Dendritic cell treated with granulocyte-macrophage colony-stimulating factor and Interleukin-4, amounts not matched to agents 40 ng/mL and 50 ng/mL, for 4 days (primary cell): ENCODE measurements at regions not wholly inside any gene's neighbourhood (a gene's known extent, or its start where the extent isn't known, plus 50 kb on each side); places are given as distances from the start of the nearest gene placed in this dataset.
"Not testable (repeated sequence)": the region's sequence is repeated elsewhere in the genome, so short reads cannot be mapped to it uniquely, and the experiment has no call there.

ENCODE experiments used
- H3K27ac Mint-ChIP-seq: one replicate; pipeline ENCODE4 v1.8.0; 2022; ENCODE audit warnings: mild to moderate bottlenecking, mixed read lengths
- H3K27me3 Mint-ChIP-seq: one replicate; pipeline ENCODE4 v1.8.0; 2022; ENCODE audit warnings: mild to moderate bottlenecking, mixed read lengths
- H3K36me3 Mint-ChIP-seq: one replicate; pipeline ENCODE4 v1.8.0; 2022; ENCODE audit warnings: low read depth, mixed read lengths
- H3K4me1 Mint-ChIP-seq: one replicate; pipeline ENCODE4 v1.8.0; 2022; ENCODE audit warnings: low read depth, mixed read lengths
- H3K4me3 Mint-ChIP-seq: one replicate; pipeline ENCODE4 v1.8.0; 2022; ENCODE audit warnings: mild to moderate bottlenecking, moderate library complexity, mixed read lengths
- H3K9me3 Mint-ChIP-seq: one replicate; pipeline ENCODE4 v1.8.0; 2022; ENCODE audit warnings: mixed read lengths
- intact Hi-C: fragments of 100-400 bp; cut with micrococcal nuclease; formaldehyde crosslinking; loops from one replicate; pipeline ENCODE4 v1.15.0; 2022

DNA sequence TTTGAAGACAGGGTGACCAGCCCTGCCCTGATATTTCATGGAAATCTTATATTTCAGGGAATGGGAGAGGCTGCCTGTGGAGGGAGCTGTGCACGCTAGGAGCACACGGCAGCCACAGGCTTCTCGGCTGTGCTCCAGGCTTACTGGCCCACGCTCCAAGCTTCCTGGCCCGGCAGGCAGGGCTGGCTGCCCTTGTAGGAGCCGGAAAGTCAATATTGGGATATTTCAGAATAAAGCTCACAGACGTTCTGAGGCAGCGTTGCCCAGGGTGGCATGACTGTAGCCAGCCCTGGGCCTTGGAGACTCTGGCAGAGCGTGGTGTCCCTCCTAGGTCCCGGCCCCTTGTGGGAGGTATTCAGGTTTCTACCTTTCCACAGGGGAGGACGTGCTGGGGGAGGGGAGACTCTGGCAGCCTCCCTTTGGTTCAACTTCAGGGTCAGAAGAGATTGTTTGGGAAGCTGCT, 95.6 kb downstream of the NPIPB11 start:
- peaks cover 30% of the 10 kb centered on the region for H3K27me3 Mint-ChIP-seq
- intact Hi-C loops = no loop called here
- no peaks in the 10 kb centered on the region for H3K36me3 Mint-ChIP-seq
- no peaks in the 10 kb centered on the region for H3K9me3 Mint-ChIP-seq
- no peak overlapping the region for H3K4me3 Mint-ChIP-seq
- H3K4me1 Mint-ChIP-seq = peaks cover 17% of the 10 kb centered on the region
- no peak overlapping the region for H3K27ac Mint-ChIP-seq

DNA sequence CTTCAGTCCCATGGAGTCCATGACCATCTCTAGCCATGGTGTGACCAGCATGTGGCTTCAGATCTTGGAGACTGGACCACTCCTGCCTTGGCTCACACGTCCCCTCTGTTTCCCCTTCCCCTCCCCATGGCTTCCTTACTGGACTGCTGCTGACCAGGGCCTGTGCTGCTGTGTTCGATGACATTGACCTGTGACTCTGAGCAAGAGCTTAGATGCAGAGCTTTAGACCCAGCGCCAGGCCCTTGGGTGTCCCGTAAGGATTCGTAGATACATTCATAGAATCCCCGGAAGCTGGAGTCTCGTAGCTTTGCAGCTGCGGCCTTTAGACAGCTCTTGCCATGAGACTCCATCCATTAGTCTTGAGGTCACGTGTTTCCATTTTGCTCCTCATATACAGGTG, 96.3 kb downstream of the NPIPB11 start:
- H3K4me3 Mint-ChIP-seq, H3K9me3 Mint-ChIP-seq, H3K36me3 Mint-ChIP-seq, intact Hi-C loops, H3K27ac Mint-ChIP-seq: not testable (repeated sequence)
- peaks cover 30% of the 10 kb centered on the region for H3K27me3 Mint-ChIP-seq
- H3K4me1 Mint-ChIP-seq = peaks cover 17% of the 10 kb centered on the region

- H3K36me3 Mint-ChIP-seq, intact Hi-C loops, H3K27ac Mint-ChIP-seq, H3K9me3 Mint-ChIP-seq, H3K4me3 Mint-ChIP-seq: not testable (repeated sequence)
- peaks cover 30% of the 10 kb centered on the region for H3K27me3 Mint-ChIP-seq
- H3K4me1 Mint-ChIP-seq = peaks cover 17% of the 10 kb centered on the region
These were observed 96.9 kb downstream of the NPIPB11 start for GRCh38 chr16:29309601-29310000.

DNA sequence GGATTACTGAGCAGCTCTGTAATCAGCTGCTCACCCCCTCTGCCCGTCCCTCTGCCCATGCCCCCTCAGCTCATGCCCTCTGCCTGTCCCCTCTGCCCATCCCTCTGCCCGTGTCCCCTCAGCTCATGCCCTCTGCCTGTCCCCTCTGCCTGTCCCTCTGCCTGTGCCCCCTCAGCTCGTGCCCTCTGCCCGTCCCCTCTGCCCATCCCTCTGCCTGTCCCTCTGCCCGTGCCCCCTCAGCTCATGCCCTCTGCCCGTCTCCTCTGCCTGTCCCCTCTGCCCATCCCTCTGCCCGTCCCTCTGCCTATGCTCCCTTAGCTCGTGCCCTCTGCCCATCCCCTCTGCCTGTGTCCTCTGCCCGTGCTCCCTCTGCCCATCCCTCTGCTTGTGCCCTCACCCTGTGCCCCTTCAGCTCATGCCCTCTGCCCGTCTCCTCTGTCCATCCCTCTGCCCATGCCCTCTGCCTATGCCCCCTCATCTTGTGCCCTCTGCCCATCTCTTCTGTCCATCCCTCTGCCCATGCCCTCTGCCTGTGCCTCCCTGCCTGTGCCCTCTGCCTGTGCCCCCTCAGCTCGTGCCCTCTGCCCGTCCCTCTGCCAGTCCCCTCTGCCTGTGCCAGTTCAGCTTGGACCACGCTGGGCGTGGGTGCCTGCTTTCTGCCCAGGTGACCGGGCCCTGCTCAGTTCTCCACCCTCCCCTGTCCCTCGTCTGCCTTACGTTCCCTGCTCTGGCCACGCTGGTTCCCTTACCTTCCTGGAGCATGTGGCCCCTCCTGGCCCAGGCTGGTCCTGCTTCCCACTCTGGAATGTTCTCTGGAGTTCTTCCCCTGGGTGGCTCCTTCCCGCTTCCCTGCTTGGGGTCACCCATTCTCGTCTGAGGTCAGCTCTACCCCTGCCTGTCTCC, 97.6 kb downstream of the NPIPB11 start:
- Mint-ChIP-seq H3K4me3 (no peak overlapping the region), H3K36me3 (no peaks in the 10 kb centered on the region), H3K4me1 (peaks cover 17% of the 10 kb centered on the region), H3K27ac (peak overlapping the region; percentile 10), H3K9me3 (no peaks in the 10 kb centered on the region), H3K27me3 (peaks cover 29% of the 10 kb centered on the region)
- intact Hi-C loops = no loop called here

DNA sequence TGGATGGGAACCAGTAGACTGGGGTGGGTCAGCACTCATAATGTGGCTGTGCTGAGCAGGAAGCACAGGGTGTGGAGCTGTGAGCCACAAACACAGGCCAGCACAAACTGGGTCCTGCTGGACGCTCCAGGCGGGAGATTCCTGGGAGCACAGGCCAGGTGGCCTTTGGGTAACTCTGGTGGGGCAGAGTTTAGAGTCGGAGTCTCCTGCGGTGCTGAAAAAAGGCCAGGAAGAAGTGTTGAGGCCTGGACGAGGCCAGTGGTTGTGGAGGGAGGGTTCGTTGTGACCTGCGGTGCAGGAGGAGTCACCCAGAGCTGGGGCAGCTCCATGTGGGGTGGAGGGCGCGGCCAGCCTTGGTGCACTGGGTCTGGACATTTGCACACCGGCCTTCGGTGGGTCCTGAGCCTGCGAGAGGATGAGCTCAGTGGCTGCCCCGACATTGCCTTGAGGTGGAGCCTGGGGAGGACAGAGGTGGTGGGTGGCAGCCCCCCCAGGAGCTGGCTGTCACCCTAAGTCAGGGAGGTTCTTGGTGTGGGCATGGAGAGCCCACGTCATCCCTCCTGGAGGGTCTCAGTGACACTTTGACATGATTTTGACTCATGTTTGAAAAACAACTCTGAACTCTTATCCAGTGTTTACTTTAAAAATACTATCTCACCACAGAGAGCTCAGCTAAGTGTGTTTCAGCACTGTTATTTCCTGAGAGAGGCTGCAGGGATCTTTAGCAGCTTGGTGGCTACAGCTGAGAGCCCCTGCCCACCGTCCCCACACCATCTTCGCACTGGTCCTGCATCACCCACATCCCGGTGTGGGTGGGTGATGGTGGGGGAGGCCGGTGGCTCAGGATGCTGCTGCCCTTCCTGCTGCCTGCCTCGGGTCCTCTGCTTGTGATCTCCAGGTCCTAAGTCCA, 98.7 kb downstream of the NPIPB11 start:
- Mint-ChIP-seq H3K27ac (peak overlapping the region; percentile 31), H3K4me3 (no peak overlapping the region)
- intact Hi-C loops = no loop called here

GRCh38 chr16:29306943-29307597, 99.4 kb downstream of the NPIPB11 start:
- peaks cover 31% of the 10 kb centered on the region for H3K27me3 Mint-ChIP-seq
- no peaks in the 10 kb centered on the region for H3K36me3 Mint-ChIP-seq
- peak overlapping the region; percentile 31 for H3K27ac Mint-ChIP-seq
- intact Hi-C loops = no loop called here
- H3K4me3 Mint-ChIP-seq = no peak overlapping the region
- H3K4me1 Mint-ChIP-seq = peaks cover 17% of the 10 kb centered on the region
- no peaks in the 10 kb centered on the region for H3K9me3 Mint-ChIP-seq

More for the DNA sequence above, 98.7 kb downstream of the NPIPB11 start:
- H3K27me3 Mint-ChIP-seq = peaks cover 28% of the 10 kb centered on the region
- no peaks in the 10 kb centered on the region for H3K36me3 Mint-ChIP-seq
- no peaks in the 10 kb centered on the region for H3K9me3 Mint-ChIP-seq
- peaks cover 17% of the 10 kb centered on the region for H3K4me1 Mint-ChIP-seq

DNA sequence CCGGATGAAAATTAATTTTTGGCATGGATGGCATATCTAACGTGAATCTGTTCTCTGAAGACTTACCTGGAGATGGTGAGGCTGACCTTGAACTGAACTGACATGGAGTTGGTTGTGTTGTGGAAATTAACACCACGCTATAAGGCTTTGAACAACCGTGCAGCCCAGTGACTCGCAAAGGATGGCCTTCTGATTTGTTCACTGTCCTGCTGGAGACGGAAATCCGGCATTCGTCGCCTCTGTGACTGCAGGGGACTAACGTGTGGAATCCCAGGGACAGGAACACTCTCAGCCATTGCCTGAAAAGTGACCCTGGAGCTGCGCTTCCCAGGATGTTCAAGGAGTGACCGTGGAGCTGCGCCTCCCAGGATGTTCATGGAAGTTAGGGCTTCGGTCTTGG, 100.3 kb downstream of the NPIPB11 start:
- H3K27ac Mint-ChIP-seq = no peak overlapping the region
- H3K4me1 Mint-ChIP-seq = peaks cover 22% of the 10 kb centered on the region

GRCh38 chr16:29305018-29305417, 101.5 kb downstream of the NPIPB11 start:
- H3K36me3 Mint-ChIP-seq, intact Hi-C loops: not testable (repeated sequence)

More for the DNA sequence above, 100.3 kb downstream of the NPIPB11 start:
- H3K9me3 Mint-ChIP-seq = no peaks in the 10 kb centered on the region
- peaks cover 32% of the 10 kb centered on the region for H3K27me3 Mint-ChIP-seq
- no peak overlapping the region for H3K4me3 Mint-ChIP-seq
- intact Hi-C loops = no loop called here
- no peaks in the 10 kb centered on the region for H3K36me3 Mint-ChIP-seq

DNA sequence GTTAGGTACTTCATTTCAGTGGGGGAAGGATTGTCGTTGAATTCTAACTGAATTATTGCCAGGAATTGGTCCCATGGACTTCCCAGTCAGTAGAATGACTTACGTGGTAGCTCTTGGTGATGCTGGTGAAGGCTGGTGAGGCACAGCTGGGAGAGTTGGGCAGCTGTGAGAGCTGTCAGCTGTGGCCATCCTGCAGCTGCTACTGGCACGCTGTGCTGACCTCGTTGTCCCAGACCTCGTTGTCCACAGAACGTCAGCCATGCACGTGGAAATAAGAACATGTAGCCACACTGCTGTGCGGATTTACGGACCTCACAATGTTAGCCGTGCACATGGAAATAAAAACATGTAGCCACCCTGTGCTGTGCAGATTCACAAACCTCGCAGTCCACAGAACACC, 102.3 kb downstream of the NPIPB11 start:
- Mint-ChIP-seq H3K4me1 (peaks cover 39% of the 10 kb centered on the region), H3K27me3 (peaks cover 26% of the 10 kb centered on the region), H3K36me3 (no peaks in the 10 kb centered on the region), H3K4me3 (no peak overlapping the region), H3K27ac (no peak overlapping the region), H3K9me3 (no peaks in the 10 kb centered on the region)
- intact Hi-C loops = no loop called here

More at GRCh38 chr16:29305018-29305417, 101.5 kb downstream of the NPIPB11 start:
- H3K4me3 Mint-ChIP-seq, H3K27ac Mint-ChIP-seq, H3K9me3 Mint-ChIP-seq: not testable (repeated sequence)
- Mint-ChIP-seq H3K27me3 (peaks cover 27% of the 10 kb centered on the region), H3K4me1 (peaks cover 34% of the 10 kb centered on the region)

DNA sequence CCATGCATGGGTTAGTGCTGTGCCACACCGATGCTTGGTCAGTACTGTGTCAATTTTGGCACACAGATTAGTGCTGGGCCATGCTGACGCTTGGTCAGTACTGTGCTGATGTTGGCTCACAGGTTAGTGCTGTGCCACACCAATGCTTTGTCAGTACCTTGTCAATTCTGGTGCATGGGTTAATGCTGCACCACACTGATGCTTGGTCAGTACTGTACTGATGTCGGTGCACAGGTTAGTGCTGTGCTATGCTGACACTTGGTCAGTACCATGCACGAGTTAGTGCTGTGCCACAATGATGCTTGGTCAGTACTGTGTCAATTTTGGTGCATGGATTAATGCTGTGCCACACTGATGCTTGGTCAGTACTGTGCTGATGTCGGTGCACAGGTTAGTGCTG, 103.0 kb downstream of the NPIPB11 start:
- H3K36me3 Mint-ChIP-seq = no peaks in the 10 kb centered on the region
- no peak overlapping the region for H3K4me3 Mint-ChIP-seq
- intact Hi-C loops = no loop called here
- peaks cover 2% of the 10 kb centered on the region for H3K9me3 Mint-ChIP-seq
- H3K4me1 Mint-ChIP-seq = peaks cover 46% of the 10 kb centered on the region
- peaks cover 19% of the 10 kb centered on the region for H3K27me3 Mint-ChIP-seq
- no peak overlapping the region for H3K27ac Mint-ChIP-seq

GRCh38 chr16:29302976-29303375, 103.5 kb downstream of the NPIPB11 start:
- H3K4me3 Mint-ChIP-seq = no peak overlapping the region
- no peak overlapping the region for H3K27ac Mint-ChIP-seq
- peaks cover 51% of the 10 kb centered on the region for H3K4me1 Mint-ChIP-seq
- H3K27me3 Mint-ChIP-seq = peaks cover 18% of the 10 kb centered on the region
- no peaks in the 10 kb centered on the region for H3K36me3 Mint-ChIP-seq
- peaks cover 8% of the 10 kb centered on the region for H3K9me3 Mint-ChIP-seq
- intact Hi-C loops = no loop called here

DNA sequence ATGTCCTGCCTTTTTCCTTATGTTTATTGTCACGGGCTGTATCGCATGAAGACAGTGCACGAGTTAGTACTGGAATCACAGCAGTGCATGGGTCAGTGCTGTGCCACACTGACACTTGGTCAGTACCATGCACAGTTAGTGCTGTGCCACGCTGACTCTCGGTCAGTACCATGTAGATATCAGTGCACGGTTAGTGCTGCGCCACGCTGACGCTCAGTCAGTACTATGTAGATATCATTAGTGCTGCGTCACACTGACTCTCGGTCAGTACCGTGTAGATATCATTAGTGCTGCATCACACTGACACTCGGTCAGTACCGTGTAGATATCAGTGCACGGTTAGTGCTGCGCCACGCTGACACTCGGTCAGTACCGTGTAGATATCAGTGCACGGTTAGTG, 104.1 kb downstream of the NPIPB11 start:
- Mint-ChIP-seq H3K9me3 (peaks cover 13% of the 10 kb centered on the region), H3K4me1 (peaks cover 51% of the 10 kb centered on the region), H3K27me3 (peaks cover 19% of the 10 kb centered on the region)
- H3K27ac Mint-ChIP-seq, intact Hi-C loops, H3K36me3 Mint-ChIP-seq, H3K4me3 Mint-ChIP-seq: not testable (repeated sequence)

DNA sequence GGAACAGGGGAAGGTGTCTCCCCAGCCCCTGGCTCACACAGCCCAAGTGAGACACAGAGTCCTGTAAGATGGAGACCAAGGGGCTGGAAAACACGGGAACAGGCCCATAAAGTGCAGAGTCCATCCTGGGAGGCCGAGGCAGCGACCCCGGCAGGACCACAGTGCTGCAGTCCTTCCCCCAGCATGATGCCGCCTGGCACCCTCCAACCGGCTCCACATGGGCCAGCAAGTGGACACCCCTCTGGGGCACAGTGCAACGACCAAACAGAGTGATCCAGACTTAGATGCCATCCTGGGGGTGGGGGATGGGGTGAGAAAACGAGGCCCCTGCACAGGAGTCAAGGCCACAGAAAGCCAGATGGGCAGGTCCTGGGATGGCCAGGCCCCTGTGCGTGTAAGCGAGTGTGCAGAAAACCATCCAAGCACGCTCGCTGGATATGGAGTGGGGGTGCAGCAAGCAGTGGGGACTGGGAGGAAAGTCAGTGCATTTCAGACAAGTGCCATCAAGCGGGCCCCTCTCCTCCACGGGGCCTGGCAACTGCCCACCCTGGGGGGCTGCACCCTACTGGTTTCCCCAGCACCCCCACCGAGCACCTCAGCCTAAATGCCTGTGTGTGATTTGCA, 104.7 kb downstream of the NPIPB11 start:
- H3K36me3 Mint-ChIP-seq, H3K27ac Mint-ChIP-seq, intact Hi-C loops, H3K4me3 Mint-ChIP-seq: not testable (repeated sequence)
- Mint-ChIP-seq H3K9me3 (peaks cover 14% of the 10 kb centered on the region), H3K4me1 (peaks cover 44% of the 10 kb centered on the region), H3K27me3 (peaks cover 20% of the 10 kb centered on the region)
